ENCODE measurements at regions not wholly inside any gene's neighbourhood (a gene's known extent, or its start where the extent isn't known, plus 50 kb on each side); places are given as distances from the start of the nearest gene placed in this dataset.

DNA sequence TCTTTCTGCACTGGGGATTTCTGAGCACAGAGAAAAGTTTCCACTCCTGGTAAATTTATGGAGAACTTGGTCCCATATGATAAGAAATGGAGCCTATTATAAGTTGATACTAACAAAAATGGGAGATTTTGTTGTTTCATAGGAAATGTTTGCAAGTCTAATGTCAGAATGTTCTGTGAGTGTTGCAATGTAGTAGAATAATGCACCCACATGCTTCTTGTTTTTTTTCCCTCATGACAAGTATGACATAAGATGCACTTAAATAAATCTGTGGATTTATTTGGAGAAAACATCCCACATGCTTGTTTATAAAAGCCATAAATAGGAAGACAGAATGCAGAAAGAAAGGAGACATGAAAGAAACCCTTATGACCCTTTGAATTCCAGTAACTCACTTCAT lies 50.8 kb upstream of the KCNJ6 start:
- no peak for DNase-seq (ENCODE audit: unreplicated experiment)
- POLR2A ChIA-PET, result no interaction called here
- no TSS peak for BruUV-seq (replicated peaks)
- no peak overlapping the region for H3K27ac Mint-ChIP-seq (ENCODE audit: low read depth, unreplicated experiment)
- H3K9me3 Mint-ChIP-seq (ENCODE audit: unreplicated experiment), result no peaks in the 10 kb centered on the region
- intact Hi-C loops (cut with micrococcal nuclease), result no loop called here
- CTCF ChIA-PET, result no interaction called here
- H3K27me3 Mint-ChIP-seq (ENCODE audit: insufficient read depth, unreplicated experiment), result no peaks in the 10 kb centered on the region
- no peaks in the 10 kb centered on the region for H3K36me3 Mint-ChIP-seq (ENCODE audit: insufficient read depth, unreplicated experiment)
- no peaks in the 10 kb centered on the region for H3K4me1 Mint-ChIP-seq (ENCODE audit: insufficient read depth, unreplicated experiment)
- no peak overlapping the region for H3K4me3 Mint-ChIP-seq (ENCODE audit: unreplicated experiment)
- TF ChIP-seq CTCF (IDR thresholded peaks at IDR 0.05; ENCODE audit: unreplicated experiment), result no peak

GRCh38 chr21:37968744-37969143 lies 52.5 kb upstream of the KCNJ6 start:
- H3K4me1 Mint-ChIP-seq (ENCODE audit: insufficient read depth, unreplicated experiment), result no peaks in the 10 kb centered on the region
- no peak for TF ChIP-seq CTCF (IDR thresholded peaks at IDR 0.05; ENCODE audit: unreplicated experiment)
- ChIA-PET CTCF (interaction anchor here (0.6 to 0.8 kb wide), 2 partner anchors 35 to 99 kb away, joined by 3 read pairs; no protein-coding TSS in a partner anchor), POLR2A (no interaction called here)
- H3K4me3 Mint-ChIP-seq (ENCODE audit: unreplicated experiment), result no peak overlapping the region
- intact Hi-C loops (cut with micrococcal nuclease), result no loop called here
- no peaks in the 10 kb centered on the region for H3K27me3 Mint-ChIP-seq (ENCODE audit: insufficient read depth, unreplicated experiment)
- H3K9me3 Mint-ChIP-seq (ENCODE audit: unreplicated experiment), result no peaks in the 10 kb centered on the region
- H3K36me3 Mint-ChIP-seq (ENCODE audit: insufficient read depth, unreplicated experiment), result no peaks in the 10 kb centered on the region
- no TSS peak for BruUV-seq (replicated peaks)
- DNase-seq (ENCODE audit: unreplicated experiment), result no peak
- H3K27ac Mint-ChIP-seq (ENCODE audit: low read depth, unreplicated experiment), result no peak overlapping the region

GRCh38 chr21:37970548-37970947 lies 54.3 kb upstream of the KCNJ6 start:
- no TSS peak for BruUV-seq (replicated peaks)
- CTCF ChIA-PET, result interaction anchor here (0.6 kb wide), 1 partner anchor 23 kb away, joined by 3 read pairs; no protein-coding TSS in a partner anchor
- Mint-ChIP-seq H3K27me3 (ENCODE audit: insufficient read depth, unreplicated experiment) (no peaks in the 10 kb centered on the region), H3K9me3 (ENCODE audit: unreplicated experiment) (no peaks in the 10 kb centered on the region), H3K36me3 (ENCODE audit: insufficient read depth, unreplicated experiment) (no peaks in the 10 kb centered on the region), H3K4me3 (ENCODE audit: unreplicated experiment) (no peak overlapping the region), H3K4me1 (ENCODE audit: insufficient read depth, unreplicated experiment) (no peaks in the 10 kb centered on the region), H3K27ac (ENCODE audit: low read depth, unreplicated experiment) (no peak overlapping the region)
- DNase-seq (ENCODE audit: unreplicated experiment), result no peak
- TF ChIP-seq CTCF (IDR thresholded peaks at IDR 0.05; ENCODE audit: unreplicated experiment), result no peak
- intact Hi-C loops (cut with micrococcal nuclease), result no loop called here
- POLR2A ChIA-PET, result interaction anchor here (0.5 kb wide), 1 partner anchor 99 kb away, joined by 5 read pairs; no protein-coding TSS in a partner anchor

DNA sequence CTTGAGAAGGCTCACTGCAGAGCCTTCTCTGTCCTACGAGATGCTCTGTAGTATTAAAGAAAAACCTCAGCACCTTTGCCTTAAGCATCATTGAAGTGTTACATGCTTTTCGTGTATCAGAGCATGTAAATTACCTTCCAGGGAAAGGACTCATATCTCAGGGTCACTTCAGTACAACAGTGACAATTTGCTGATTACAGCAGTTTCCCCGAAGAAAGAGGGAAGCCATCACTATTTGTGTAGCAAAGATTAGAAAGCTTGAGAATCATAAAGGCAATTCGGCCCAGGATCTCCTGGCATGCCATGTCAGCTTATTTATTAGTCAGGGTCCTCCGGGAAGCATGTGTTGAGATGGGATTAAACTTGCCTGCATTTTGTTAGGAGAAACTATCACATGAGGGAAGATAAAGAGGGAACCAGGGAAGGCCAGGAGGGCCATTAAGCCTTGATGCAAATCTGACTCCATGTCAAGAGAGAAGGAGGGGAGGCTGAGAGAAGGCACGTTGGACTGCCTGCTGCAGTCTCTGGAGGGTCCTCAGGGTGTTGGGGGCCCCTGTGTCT lies 55.2 kb upstream of the KCNJ6 start:
- Mint-ChIP-seq H3K27ac (ENCODE audit: low read depth, unreplicated experiment) (no peak overlapping the region), H3K4me3 (ENCODE audit: unreplicated experiment) (no peak overlapping the region), H3K4me1 (ENCODE audit: insufficient read depth, unreplicated experiment) (no peaks in the 10 kb centered on the region), H3K9me3 (ENCODE audit: unreplicated experiment) (no peaks in the 10 kb centered on the region), H3K36me3 (ENCODE audit: insufficient read depth, unreplicated experiment) (no peaks in the 10 kb centered on the region), H3K27me3 (ENCODE audit: insufficient read depth, unreplicated experiment) (no peaks in the 10 kb centered on the region)
- ChIA-PET POLR2A (no interaction called here), CTCF (no interaction called here)
- TF ChIP-seq CTCF (IDR thresholded peaks at IDR 0.05; ENCODE audit: unreplicated experiment), result no peak
- intact Hi-C loops (cut with micrococcal nuclease), result no loop called here
- no TSS peak for BruUV-seq (replicated peaks)
- DNase-seq (ENCODE audit: unreplicated experiment), result no peak
